ENCODE measurements at regions not wholly inside any gene's neighbourhood (a gene's known extent, or its start where the extent isn't known, plus 50 kb on each side); places are given as distances from the start of the nearest gene placed in this dataset.

DNA sequence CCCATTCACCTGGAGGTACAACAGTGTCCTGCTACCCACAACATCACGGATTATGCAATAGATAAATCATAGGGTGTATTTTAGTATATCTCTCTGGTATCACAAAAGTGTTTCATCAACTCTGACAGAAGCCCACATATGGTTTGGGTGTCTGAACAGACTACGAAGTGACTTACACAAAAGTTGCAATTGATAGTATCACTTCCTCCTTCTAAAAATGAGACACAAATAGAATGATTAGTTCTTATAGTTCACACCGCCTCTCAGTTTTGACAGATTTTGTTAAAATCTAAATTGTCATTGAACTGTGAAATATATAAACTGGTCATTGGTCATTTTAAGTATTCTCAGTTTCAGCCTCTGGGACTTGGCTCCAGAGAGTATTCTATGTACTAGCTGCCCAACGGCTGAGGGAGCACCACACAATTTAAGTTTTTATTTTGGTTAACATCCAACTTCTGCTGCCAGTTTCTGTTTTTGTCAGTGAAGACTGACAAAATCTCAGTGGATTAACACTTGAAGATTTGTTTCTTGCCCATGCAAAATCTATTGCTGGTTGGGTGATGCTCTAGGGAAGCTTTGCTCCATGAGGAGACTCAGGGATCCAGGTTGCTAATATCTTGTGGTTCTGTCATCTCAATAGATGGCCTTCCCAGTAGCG lies 113.8 kb upstream of the PUDP start:
- TF ChIP-seq GABPA (IDR thresholded peaks at IDR 0.05; ENCODE audit: low read depth) (no peak), POLR2AphosphoS5 (IDR thresholded peaks at IDR 0.05; ENCODE audit: low read depth) (no peak), SPI1 (IDR thresholded peaks at IDR 0.05; ENCODE audit: borderline replicate concordance, low read depth) (no peak)
- TF ChIP-seq, protein P1, sequence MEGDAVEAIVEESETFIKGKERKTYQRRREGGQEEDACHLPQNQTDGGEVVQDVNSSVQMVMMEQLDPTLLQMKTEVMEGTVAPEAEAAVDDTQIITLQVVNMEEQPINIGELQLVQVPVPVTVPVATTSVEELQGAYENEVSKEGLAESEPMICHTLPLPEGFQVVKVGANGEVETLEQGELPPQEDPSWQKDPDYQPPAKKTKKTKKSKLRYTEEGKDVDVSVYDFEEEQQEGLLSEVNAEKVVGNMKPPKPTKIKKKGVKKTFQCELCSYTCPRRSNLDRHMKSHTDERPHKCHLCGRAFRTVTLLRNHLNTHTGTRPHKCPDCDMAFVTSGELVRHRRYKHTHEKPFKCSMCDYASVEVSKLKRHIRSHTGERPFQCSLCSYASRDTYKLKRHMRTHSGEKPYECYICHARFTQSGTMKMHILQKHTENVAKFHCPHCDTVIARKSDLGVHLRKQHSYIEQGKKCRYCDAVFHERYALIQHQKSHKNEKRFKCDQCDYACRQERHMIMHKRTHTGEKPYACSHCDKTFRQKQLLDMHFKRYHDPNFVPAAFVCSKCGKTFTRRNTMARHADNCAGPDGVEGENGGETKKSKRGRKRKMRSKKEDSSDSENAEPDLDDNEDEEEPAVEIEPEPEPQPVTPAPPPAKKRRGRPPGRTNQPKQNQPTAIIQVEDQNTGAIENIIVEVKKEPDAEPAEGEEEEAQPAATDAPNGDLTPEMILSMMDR (IDR thresholded peaks at IDR 0.05; ENCODE audit: insufficient read depth, low read length): no peak
- no peak overlapping the region for H3K27ac ChIP-seq (replicated peaks)
- H3K27me3 ChIP-seq (ENCODE audit: insufficient read depth, poor library complexity, severe bottlenecking): no peaks in the 10 kb centered on the region
- peak in 1 of 2 experiments; percentile 66 for DNase-seq (ENCODE audit: low read depth in 1 of 2, low spot score in 1 of 2)
- H3K4me3 ChIP-seq (replicated peaks; ENCODE audit: insufficient read depth, low read length): no peak overlapping the region

DNA sequence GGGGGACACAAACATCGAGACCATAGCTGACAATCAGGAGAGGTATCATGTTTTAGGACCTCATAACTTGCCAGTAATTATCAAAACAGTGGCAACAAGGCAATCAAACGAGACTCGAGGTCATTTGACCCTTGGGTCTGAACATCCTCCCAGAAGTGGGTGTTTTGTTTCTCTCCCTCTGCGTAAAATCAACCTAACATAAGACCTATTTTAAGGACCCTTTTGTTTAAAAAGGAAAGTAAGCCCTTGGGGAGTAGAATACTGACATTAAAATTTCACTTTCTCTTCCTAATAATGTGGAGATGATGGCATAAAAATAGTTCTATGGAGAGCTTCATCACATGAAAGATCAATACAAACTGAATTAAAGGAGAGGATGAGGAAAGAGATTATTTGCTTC lies 106.2 kb upstream of the PUDP start:
- H3K4me3 ChIP-seq (replicated peaks; ENCODE audit: insufficient read depth, low read length): no peak overlapping the region

DNA sequence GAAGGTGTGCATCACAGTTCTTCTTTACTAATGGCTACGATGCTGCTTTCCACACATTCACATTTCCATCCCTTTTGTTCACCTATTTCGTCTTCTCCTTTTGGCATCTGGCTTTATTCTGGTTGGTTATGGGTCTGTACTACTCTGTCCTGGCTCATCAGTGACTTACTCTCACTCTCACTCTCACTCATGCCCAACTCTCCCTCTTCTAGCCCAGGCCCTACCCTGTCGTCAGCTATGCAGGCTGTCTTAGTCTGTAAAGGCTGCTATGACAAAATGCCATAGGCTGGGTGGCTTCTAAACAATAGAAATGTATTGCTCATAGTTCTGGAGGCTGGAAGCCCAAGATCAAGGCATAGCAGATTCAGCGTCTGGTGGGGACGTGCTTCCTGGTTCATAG lies 105.6 kb upstream of the PUDP start:
- TF ChIP-seq, protein P2, sequence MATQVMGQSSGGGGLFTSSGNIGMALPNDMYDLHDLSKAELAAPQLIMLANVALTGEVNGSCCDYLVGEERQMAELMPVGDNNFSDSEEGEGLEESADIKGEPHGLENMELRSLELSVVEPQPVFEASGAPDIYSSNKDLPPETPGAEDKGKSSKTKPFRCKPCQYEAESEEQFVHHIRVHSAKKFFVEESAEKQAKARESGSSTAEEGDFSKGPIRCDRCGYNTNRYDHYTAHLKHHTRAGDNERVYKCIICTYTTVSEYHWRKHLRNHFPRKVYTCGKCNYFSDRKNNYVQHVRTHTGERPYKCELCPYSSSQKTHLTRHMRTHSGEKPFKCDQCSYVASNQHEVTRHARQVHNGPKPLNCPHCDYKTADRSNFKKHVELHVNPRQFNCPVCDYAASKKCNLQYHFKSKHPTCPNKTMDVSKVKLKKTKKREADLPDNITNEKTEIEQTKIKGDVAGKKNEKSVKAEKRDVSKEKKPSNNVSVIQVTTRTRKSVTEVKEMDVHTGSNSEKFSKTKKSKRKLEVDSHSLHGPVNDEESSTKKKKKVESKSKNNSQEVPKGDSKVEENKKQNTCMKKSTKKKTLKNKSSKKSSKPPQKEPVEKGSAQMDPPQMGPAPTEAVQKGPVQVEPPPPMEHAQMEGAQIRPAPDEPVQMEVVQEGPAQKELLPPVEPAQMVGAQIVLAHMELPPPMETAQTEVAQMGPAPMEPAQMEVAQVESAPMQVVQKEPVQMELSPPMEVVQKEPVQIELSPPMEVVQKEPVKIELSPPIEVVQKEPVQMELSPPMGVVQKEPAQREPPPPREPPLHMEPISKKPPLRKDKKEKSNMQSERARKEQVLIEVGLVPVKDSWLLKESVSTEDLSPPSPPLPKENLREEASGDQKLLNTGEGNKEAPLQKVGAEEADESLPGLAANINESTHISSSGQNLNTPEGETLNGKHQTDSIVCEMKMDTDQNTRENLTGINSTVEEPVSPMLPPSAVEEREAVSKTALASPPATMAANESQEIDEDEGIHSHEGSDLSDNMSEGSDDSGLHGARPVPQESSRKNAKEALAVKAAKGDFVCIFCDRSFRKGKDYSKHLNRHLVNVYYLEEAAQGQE (IDR thresholded peaks at IDR 0.05; ENCODE audit: insufficient replicate concordance, low read depth): no peak
- TF ChIP-seq GABPA (IDR thresholded peaks at IDR 0.05; ENCODE audit: low read depth) (no peak), POLR2AphosphoS5 (IDR thresholded peaks at IDR 0.05; ENCODE audit: low read depth) (no peak), SPI1 (IDR thresholded peaks at IDR 0.05; ENCODE audit: borderline replicate concordance, low read depth) (no peak)
- TF ChIP-seq, protein P1 (IDR thresholded peaks at IDR 0.05; ENCODE audit: insufficient read depth, low read length): no peak
- Histone ChIP-seq H3K4me3 (replicated peaks; ENCODE audit: insufficient read depth, low read length) (no peak overlapping the region), H3K27ac (replicated peaks) (no peak overlapping the region), H3K27me3 (ENCODE audit: insufficient read depth, poor library complexity, severe bottlenecking) (no peaks in the 10 kb centered on the region)
- no peak for DNase-seq (ENCODE audit: low read depth in 1 of 2, low spot score in 1 of 2)

More for the DNA sequence above, 106.2 kb upstream of the PUDP start:
- no peak overlapping the region for H3K27ac ChIP-seq (replicated peaks)
- no peak for TF ChIP-seq GABPA (IDR thresholded peaks at IDR 0.05; ENCODE audit: low read depth)
- TF ChIP-seq POLR2AphosphoS5 (IDR thresholded peaks at IDR 0.05; ENCODE audit: low read depth): no peak
- TF ChIP-seq, protein P2 (IDR thresholded peaks at IDR 0.05; ENCODE audit: insufficient replicate concordance, low read depth): no peak
- TF ChIP-seq SPI1 (IDR thresholded peaks at IDR 0.05; ENCODE audit: borderline replicate concordance, low read depth): no peak
- TF ChIP-seq, protein P1 (IDR thresholded peaks at IDR 0.05; ENCODE audit: insufficient read depth, low read length): no peak
- DNase-seq (ENCODE audit: low read depth in 1 of 2, low spot score in 1 of 2): no peak
- H3K27me3 ChIP-seq (ENCODE audit: insufficient read depth, poor library complexity, severe bottlenecking): no peaks in the 10 kb centered on the region
